ENCODE measurements at regions not wholly inside any gene's neighbourhood (a gene's known extent, or its start where the extent isn't known, plus 50 kb on each side); places are given as distances from the start of the nearest gene placed in this dataset.
"Not testable (repeated sequence)": the region's sequence is repeated elsewhere in the genome, so short reads cannot be mapped to it uniquely, and the experiment has no call there.

GRCh38 chr6:1445650-1446330 lies 56.4 kb downstream of the FOXF2 start:
- H3K4me2 ChIP-seq: no peak overlapping the region
- H3K27ac ChIP-seq: no peak overlapping the region
- 78% methylated on average over 21 of the region's 21 CpGs for WGBS (ENCODE audit: low lambda C conversion rate, missing lambda C conversion rate)
- H3K27me3 ChIP-seq: no peaks in the 10 kb centered on the region
- H3K36me3 ChIP-seq (replicated peaks; ENCODE audit: insufficient read depth, low read depth): no peaks in the 10 kb centered on the region
- no peaks in the 10 kb centered on the region for H3K4me1 ChIP-seq (ENCODE audit: insufficient read depth)
- TF ChIP-seq EZH2phosphoT487 (IDR thresholded peaks at IDR 0.05; ENCODE audit: low read depth, severe bottlenecking, unreplicated experiment) (no peak), CTCF (IDR thresholded peaks at IDR 0.05; ENCODE audit: poor library complexity) (no peak), EZH2 (IDR thresholded peaks at IDR 0.05; ENCODE audit: borderline replicate concordance) (no peak)
- no peak overlapping the region for H3K4me3 ChIP-seq
- no peak for DNase-seq (ENCODE audit: low spot score)
- no peak overlapping the region for H2AFZ ChIP-seq
- H4K20me1 ChIP-seq (ENCODE audit: insufficient read depth, poor library complexity, severe bottlenecking): no peaks in the 10 kb centered on the region
- H3K9me2 ChIP-seq (replicated peaks; ENCODE audit: insufficient read depth): no peaks in the 10 kb centered on the region
- H3K9me3 ChIP-seq (ENCODE audit: low read depth): no peaks in the 10 kb centered on the region
- no peaks in the 10 kb centered on the region for H3K79me2 ChIP-seq

- H3K79me2 ChIP-seq: no peaks in the 10 kb centered on the region
- no peaks in the 10 kb centered on the region for H3K27me3 ChIP-seq
- H3K36me3 ChIP-seq (replicated peaks; ENCODE audit: insufficient read depth, low read depth): no peaks in the 10 kb centered on the region
- no peak overlapping the region for H3K4me2 ChIP-seq
- no peak for DNase-seq (ENCODE audit: low spot score)
- H3K9me2 ChIP-seq (replicated peaks; ENCODE audit: insufficient read depth): no peaks in the 10 kb centered on the region
- H4K20me1 ChIP-seq (ENCODE audit: insufficient read depth, poor library complexity, severe bottlenecking): no peaks in the 10 kb centered on the region
- H3K9me3 ChIP-seq (ENCODE audit: low read depth): no peaks in the 10 kb centered on the region
- WGBS (ENCODE audit: low lambda C conversion rate, missing lambda C conversion rate): 71% methylated on average over 4 of the region's 4 CpGs
- no peak overlapping the region for H3K27ac ChIP-seq
- H3K4me3 ChIP-seq: no peak overlapping the region
- TF ChIP-seq CTCF (IDR thresholded peaks at IDR 0.05; ENCODE audit: poor library complexity): no peak
- TF ChIP-seq EZH2phosphoT487 (IDR thresholded peaks at IDR 0.05; ENCODE audit: low read depth, severe bottlenecking, unreplicated experiment): no peak
- TF ChIP-seq EZH2 (IDR thresholded peaks at IDR 0.05; ENCODE audit: borderline replicate concordance): no peak
- no peak overlapping the region for H2AFZ ChIP-seq
- H3K4me1 ChIP-seq (ENCODE audit: insufficient read depth): no peaks in the 10 kb centered on the region
These were observed 60.5 kb downstream of the FOXF2 start for GRCh38 chr6:1449896-1450295.

GRCh38 chr6:1453024-1453423 lies 63.6 kb downstream of the FOXF2 start:
- WGBS (ENCODE audit: low lambda C conversion rate, missing lambda C conversion rate): 95% methylated on average over 8 of the region's 8 CpGs
- no peak for DNase-seq (ENCODE audit: low spot score)
- TF ChIP-seq EZH2 (IDR thresholded peaks at IDR 0.05; ENCODE audit: borderline replicate concordance) (no peak), CTCF (IDR thresholded peaks at IDR 0.05; ENCODE audit: poor library complexity) (no peak), EZH2phosphoT487 (IDR thresholded peaks at IDR 0.05; ENCODE audit: low read depth, severe bottlenecking, unreplicated experiment) (no peak)

GRCh38 chr6:1456816-1457215 lies 67.4 kb downstream of the FOXF2 start:
- not testable (repeated sequence) for DNase-seq (ENCODE audit: low spot score); H3K9me2 ChIP-seq (replicated peaks; ENCODE audit: insufficient read depth); H3K36me3 ChIP-seq (replicated peaks; ENCODE audit: insufficient read depth, low read depth); H3K79me2 ChIP-seq; H3K27ac ChIP-seq; H3K4me3 ChIP-seq; H4K20me1 ChIP-seq (ENCODE audit: insufficient read depth, poor library complexity, severe bottlenecking); H3K9me3 ChIP-seq (ENCODE audit: low read depth); H3K4me1 ChIP-seq (ENCODE audit: insufficient read depth); H2AFZ ChIP-seq; H3K27me3 ChIP-seq; H3K4me2 ChIP-seq
- 98% methylated on average over 14 of the region's 22 CpGs for WGBS (ENCODE audit: low lambda C conversion rate, missing lambda C conversion rate)

More at GRCh38 chr6:1453024-1453423, 63.6 kb downstream of the FOXF2 start:
- Histone ChIP-seq H3K4me1 (ENCODE audit: insufficient read depth) (no peaks in the 10 kb centered on the region), H4K20me1 (ENCODE audit: insufficient read depth, poor library complexity, severe bottlenecking) (no peaks in the 10 kb centered on the region), H3K79me2 (no peaks in the 10 kb centered on the region), H3K9me3 (ENCODE audit: low read depth) (no peaks in the 10 kb centered on the region), H3K4me3 (no peak overlapping the region), H3K27ac (no peak overlapping the region), H3K36me3 (replicated peaks; ENCODE audit: insufficient read depth, low read depth) (no peaks in the 10 kb centered on the region), H3K4me2 (no peak overlapping the region), H3K9me2 (replicated peaks; ENCODE audit: insufficient read depth) (no peaks in the 10 kb centered on the region), H2AFZ (no peak overlapping the region), H3K27me3 (no peaks in the 10 kb centered on the region)
